Astrocyte of the spinal cord (primary cell): ENCODE measurements at regions not wholly inside any gene's neighbourhood (a gene's known extent, or its start where the extent isn't known, plus 50 kb on each side); places are given as distances from the start of the nearest gene placed in this dataset.

Experiments used
- DNase-seq: peaks from one replicate; pipeline ENCODE4 v3.0.0; 2011; ENCODE audit warnings: low read depth, low spot score
- H3K4me3 ChIP-seq: 2 replicates; pipeline ENCODE4 v1.5.1; 2011; ENCODE audit warnings: low read depth, mild to moderate bottlenecking, low read length, moderate library complexity
- in situ Hi-C: cut with HindIII; loops from 2 replicates; pipeline ENCODE4 v1.10.0; 2017; ENCODE audit warnings: low sequenced_read_pairs
- TF ChIP-seq, protein P1 (sequence below): IDR thresholded peaks from 2 replicates; pipeline ENCODE4 v1.5.1; 2012; ENCODE audit warnings: low read depth, mild to moderate bottlenecking, low read length, inconsistent platforms

GRCh38 chr4:116478343-116478742 lies 607.0 kb downstream of the TRAM1L1 start:
- TF ChIP-seq, protein P1, sequence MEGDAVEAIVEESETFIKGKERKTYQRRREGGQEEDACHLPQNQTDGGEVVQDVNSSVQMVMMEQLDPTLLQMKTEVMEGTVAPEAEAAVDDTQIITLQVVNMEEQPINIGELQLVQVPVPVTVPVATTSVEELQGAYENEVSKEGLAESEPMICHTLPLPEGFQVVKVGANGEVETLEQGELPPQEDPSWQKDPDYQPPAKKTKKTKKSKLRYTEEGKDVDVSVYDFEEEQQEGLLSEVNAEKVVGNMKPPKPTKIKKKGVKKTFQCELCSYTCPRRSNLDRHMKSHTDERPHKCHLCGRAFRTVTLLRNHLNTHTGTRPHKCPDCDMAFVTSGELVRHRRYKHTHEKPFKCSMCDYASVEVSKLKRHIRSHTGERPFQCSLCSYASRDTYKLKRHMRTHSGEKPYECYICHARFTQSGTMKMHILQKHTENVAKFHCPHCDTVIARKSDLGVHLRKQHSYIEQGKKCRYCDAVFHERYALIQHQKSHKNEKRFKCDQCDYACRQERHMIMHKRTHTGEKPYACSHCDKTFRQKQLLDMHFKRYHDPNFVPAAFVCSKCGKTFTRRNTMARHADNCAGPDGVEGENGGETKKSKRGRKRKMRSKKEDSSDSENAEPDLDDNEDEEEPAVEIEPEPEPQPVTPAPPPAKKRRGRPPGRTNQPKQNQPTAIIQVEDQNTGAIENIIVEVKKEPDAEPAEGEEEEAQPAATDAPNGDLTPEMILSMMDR: no peak
- no peak overlapping the region for H3K4me3 ChIP-seq
- no peak for DNase-seq
- in situ Hi-C loops: no loop called here

DNA sequence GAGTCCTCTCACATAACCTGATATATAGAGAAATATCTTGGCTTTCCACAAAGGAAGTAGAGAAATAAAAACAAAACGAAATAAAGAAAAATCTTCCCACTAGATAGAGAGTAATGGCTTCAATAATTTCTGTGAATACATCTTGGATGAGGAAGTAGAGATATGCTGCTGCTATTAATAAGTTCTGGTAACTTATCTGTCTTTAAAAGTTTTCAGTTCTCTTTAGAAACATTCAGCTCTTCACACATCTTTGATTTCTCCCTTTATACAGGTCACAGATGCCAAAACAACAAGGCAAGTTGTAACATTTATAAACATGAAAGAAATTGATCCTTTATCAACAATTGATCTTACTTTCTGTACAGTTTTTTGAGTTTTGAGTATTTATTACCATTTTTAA lies 615.8 kb downstream of the TRAM1L1 start:
- no peak for DNase-seq
- in situ Hi-C loops: no loop called here
- TF ChIP-seq, protein P1: no peak
- no peak overlapping the region for H3K4me3 ChIP-seq

DNA sequence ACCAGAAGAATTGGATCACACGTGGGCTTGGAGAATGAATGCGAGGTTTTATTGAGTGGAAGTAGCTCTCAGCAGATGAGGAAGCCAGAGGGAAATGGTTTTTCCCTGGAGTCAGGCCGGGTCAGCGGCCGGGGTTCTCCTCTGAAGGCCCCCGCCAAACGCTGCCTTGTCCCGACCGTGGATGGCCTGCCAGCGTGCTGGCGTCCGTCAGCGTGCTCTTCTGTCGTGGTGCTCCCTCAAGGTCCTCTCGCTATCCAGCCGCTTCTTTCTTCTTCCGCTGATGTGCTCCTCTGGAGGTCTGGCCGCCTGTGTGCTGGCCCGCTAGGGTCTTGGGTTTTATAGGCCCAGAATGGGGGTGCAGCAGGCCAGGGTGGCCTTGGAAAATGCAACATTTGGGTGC lies 632.2 kb downstream of the TRAM1L1 start:
- in situ Hi-C loops: no loop called here
- TF ChIP-seq, protein P1: no peak
- DNase-seq: no peak
- H3K4me3 ChIP-seq: no peak overlapping the region

DNA sequence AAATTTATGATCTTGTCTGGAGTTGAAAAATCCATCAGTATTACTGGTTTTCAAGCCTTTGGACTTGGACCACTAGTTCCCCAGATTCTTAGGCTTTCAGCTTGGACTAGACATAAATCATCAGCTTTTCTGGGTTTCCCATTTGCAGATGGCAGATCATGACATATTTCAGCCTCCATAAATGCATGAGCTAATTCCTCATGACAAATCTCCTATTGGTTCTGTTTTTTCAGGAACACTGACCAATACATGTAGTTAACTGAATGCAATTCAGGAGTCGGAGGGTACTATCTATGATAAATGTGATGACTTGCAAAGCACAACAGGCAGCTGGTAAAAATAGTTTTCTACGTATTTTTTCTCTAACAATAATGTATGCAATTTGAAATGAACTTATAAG lies 635.6 kb downstream of the TRAM1L1 start:
- no peak overlapping the region for H3K4me3 ChIP-seq
- in situ Hi-C loops: no loop called here
- no peak for DNase-seq
- TF ChIP-seq, protein P1: no peak

DNA sequence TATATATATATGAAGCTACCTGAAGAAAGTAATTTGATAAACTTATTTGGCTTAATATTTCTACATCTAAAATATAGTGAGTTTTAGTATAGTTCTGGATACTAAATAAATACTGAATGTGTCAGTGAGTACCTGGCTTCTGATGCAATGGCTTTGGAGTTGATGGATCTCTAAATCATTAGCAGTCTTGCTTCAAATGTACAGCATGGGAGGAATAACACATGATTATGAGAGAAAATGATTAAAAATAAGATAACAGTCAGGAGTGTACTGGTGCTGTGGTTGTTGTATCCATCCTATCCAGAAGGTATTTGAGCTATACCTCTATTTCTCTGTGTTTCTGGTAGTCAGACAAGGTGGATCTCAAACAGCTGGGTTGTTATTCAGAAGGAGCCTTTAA lies 641.3 kb downstream of the TRAM1L1 start:
- in situ Hi-C loops: no loop called here
- no peak for DNase-seq
- no peak overlapping the region for H3K4me3 ChIP-seq
- TF ChIP-seq, protein P1: no peak

DNA sequence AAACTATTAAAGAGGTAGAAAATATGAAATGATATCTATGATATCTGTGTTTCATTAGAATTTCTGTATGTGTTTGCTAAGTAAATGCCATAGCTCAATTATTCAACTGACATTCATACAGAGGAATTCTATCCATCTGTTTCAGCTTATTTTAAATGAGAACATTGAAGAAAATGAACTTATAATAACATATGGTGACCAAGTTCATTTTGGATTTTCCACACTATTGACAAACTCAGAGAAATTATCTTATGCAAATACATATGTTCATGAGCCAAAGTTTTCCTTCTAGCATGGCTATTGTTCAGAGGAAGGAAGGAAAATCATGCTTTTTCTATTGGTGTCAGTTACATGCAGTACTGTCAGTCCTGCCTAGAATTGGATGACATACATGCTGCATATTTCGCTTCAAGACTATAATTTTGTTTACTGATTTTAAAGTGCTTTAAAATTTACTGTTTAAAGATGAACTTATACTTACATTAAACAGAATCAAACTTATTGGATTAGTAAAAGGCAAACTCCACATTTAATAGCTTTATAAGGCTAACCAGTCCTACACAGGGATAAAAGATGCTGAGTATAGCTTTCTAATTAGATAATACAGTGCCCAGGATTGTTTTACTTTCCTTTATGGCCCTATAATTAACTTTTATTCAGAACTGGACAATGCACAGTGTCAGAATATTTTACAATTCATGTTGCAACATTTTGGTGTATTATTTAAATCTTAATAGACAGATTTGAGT lies 646.2 kb downstream of the TRAM1L1 start:
- TF ChIP-seq, protein P1: no peak
- in situ Hi-C loops: no loop called here
- no peak for DNase-seq
- no peak overlapping the region for H3K4me3 ChIP-seq

- in situ Hi-C loops: no loop called here
- no peak overlapping the region for H3K4me3 ChIP-seq
- DNase-seq: no peak
- TF ChIP-seq, protein P1: no peak
Observed at GRCh38 chr4:116438417-116438816, 647.0 kb downstream of the TRAM1L1 start.
